GM12864 (cell line): ENCODE measurements at regions not wholly inside any gene's neighbourhood (a gene's known extent, or its start where the extent isn't known, plus 50 kb on each side); places are given as distances from the start of the nearest gene placed in this dataset.

Experiments used
- DNase-seq: peaks from one replicate; pipeline ENCODE4 v3.0.0-alpha.2; 2011; ENCODE audit warnings: low read depth
- H3K4me3 ChIP-seq: 2 replicates; pipeline ENCODE4 v1.5.1; 2011; ENCODE audit warnings: mild to moderate bottlenecking, low read depth, low read length, control low read depth
- TF ChIP-seq, protein P1 (sequence below): IDR thresholded peaks from 2 replicates; pipeline ENCODE4 v1.5.1; 2011; ENCODE audit warnings: low read depth, mild to moderate bottlenecking, moderate library complexity, low read length, control low read depth, inconsistent platforms; ENCODE audit errors: missing control alignments

DNA sequence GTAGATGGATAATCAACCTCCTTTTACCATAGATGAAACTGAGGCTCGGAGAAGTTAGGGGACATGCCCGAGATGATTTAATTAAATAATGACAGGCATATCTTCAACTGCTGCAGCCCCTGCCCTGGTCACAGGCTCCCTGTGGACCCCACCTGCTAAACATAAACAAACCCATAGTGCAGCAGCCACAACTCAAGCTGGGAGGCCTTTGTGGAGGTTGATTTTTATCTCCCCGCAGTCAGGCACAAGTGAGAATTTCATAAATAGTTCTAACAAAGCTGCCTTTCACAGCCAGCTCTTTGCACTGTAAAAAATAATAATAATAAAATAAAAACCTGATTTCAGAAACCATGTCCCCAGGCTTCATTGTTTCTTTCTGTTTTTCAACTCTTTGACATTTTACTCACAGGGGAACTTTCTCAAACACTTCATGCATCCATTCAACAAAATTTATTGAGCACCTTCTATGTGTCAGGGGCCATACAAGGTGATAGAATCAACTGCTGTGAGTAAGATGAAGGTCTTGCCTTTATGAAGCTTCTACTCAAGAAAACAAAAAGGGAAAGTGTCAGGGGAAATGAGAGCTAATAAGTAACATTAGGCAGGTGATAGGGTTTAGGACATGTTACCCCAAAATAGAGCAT lies 393.6 kb upstream of the PROK2 start:
- DNase-seq = no peak
- H3K4me3 ChIP-seq = no peak overlapping the region
- TF ChIP-seq, protein P1, sequence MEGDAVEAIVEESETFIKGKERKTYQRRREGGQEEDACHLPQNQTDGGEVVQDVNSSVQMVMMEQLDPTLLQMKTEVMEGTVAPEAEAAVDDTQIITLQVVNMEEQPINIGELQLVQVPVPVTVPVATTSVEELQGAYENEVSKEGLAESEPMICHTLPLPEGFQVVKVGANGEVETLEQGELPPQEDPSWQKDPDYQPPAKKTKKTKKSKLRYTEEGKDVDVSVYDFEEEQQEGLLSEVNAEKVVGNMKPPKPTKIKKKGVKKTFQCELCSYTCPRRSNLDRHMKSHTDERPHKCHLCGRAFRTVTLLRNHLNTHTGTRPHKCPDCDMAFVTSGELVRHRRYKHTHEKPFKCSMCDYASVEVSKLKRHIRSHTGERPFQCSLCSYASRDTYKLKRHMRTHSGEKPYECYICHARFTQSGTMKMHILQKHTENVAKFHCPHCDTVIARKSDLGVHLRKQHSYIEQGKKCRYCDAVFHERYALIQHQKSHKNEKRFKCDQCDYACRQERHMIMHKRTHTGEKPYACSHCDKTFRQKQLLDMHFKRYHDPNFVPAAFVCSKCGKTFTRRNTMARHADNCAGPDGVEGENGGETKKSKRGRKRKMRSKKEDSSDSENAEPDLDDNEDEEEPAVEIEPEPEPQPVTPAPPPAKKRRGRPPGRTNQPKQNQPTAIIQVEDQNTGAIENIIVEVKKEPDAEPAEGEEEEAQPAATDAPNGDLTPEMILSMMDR = no peak

DNA sequence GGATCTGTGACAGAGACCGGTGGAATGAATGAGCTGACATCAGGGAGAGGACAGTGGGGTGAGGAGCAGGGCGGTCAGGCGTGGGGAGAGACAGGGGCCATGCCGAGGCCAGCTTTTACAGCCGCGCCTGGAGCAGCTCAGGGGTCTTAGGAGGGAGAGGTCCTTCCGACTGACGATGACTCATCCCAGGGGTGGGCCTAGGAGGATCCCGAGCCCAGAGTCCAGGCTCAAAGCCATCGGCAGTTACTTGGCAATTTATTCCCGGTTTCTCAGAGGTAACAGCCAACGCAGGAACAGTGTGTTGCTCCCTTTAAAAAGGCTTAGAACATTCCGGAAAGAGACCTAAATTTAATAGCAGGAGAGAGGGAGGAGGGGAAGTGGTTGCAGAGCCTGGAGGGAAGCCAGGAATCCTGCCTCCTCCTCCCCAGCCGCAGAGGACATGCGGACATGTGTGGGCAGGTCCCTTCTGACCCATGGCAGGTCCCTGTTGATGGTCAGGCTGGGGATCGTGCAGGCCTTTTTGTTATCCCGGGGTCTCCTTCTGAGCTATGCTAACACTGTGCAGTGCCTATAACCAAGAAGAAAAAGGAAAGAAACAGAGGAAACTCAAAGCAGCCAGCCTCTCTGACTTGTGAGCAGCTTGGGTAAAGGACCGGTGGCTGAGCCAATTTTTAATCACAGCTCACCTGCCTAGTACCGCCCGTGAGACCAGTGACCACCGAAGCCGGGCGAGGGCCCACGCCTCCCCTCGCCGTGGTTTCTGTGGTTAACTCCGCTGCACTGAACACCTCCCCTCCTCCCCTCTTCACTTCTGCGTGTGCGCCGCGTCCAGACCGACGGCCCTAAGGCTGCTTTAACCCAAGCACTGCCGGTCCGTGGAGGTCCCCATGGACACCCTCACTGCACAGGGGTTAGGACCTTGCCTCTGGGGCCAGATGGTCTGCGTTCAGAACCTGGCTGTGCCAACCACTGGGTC lies 392.4 kb upstream of the PROK2 start:
- peak overlapping the region; percentile 11; the same call in 1 of the 2 replicates for H3K4me3 ChIP-seq
- DNase-seq = peak; percentile 64
- TF ChIP-seq, protein P1 = no peak

DNA sequence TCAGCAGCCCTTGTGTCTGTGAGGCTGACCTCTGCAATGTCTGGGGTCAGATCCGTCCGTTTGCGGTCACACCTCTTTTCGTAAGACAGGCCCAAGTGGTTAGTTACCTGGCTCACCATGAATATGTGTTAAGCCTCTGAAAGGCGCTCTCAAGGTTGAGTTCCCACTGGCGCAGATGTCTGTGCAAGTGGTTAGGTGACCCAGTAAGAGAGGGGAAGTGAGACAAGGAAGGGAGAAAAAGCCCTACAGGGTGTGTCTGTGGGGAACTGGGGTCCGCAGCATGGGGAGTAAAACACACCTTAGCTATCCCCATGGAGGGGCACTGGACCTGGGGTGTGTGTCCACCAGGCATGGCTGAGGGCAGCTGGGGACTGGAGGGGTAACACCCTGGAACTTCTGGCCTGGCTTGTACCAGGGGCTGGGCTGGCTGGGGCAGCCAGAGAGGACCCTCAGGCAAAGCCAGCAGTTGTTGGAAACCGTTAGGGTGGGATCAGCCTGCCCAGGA lies 391.6 kb upstream of the PROK2 start:
- TF ChIP-seq, protein P1 = no peak
- DNase-seq = peak; percentile 95
- peak overlapping the region; percentile 11; the same call in 1 of the 2 replicates for H3K4me3 ChIP-seq

DNA sequence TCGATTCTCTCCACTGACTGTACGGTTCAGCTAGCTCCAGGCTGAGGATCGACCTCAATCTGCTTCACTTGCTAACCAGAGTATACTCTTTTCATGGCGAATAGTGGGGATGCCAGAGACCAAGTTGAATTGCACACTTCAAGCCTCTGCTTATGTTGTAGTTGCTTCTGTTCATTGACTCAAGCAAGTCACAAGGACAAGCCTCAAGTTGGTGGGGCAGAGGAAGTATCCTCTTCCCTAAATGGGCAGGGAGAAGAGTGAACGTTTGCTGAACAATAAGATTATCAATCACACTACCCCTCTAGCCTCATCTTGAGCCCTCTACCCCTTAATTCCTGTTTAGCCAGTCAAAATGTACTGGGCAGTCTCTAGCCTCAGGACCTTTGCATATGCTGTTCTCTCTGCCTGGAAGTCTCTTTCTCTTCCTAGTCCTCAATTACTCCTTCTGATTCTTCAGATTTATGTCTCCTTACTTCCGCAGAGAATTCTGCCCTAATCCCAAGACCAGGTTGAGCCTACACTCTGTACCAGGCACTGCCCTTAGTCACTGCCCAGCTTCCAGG lies 390.4 kb upstream of the PROK2 start:
- TF ChIP-seq, protein P1 = no peak
- H3K4me3 ChIP-seq = no peak overlapping the region
- DNase-seq = no peak

DNA sequence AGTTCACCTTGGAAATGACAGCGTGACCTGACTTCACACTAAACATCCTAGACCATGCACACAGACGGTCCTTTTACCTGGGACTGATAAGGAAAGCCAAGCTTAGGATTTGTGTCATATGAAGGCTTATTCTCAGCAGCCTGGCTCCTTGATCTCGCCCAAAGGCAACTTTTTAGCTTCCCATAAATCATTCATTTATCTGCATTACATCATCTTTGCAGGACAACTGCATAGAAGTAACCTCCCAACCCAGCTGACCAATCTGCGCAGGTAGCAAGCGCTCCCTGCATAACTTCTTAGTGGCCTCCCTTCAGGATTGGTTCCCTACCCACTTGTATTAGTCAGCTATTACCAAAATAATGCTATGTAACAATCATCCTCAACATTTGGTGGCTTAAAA lies 389.9 kb upstream of the PROK2 start:
- DNase-seq = no peak
- TF ChIP-seq, protein P1 = no peak
- H3K4me3 ChIP-seq = no peak overlapping the region

DNA sequence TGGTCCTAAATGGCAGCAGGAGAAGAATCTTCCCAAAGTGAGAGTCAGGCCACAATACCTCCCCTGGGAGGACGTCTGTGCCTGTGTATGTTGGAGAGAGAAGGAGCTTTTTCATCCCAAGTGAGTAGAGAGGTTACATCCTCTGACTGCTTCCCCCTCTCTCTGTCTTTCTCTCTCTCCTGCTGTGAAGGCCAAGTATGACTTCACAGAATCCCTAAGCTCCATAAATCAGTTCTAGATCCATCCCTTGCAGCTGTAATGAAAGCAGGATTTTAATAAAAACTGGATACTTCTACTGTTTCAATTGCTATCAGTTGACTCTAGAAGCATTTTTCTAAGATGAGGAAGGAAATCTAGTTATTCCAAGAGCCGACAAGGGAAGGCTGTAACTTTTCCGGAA lies 389.1 kb upstream of the PROK2 start:
- no peak overlapping the region for H3K4me3 ChIP-seq
- TF ChIP-seq, protein P1 = no peak
- DNase-seq = no peak
